Tibial nerve (tissue), 4 donors: ENCODE measurements at regions not wholly inside any gene's neighbourhood (a gene's known extent, or its start where the extent isn't known, plus 50 kb on each side); places are given as distances from the start of the nearest gene placed in this dataset.

Source experiments
- EP300 ChIP-seq, 2 donors: sonication (generic); formaldehyde crosslinking; IDR thresholded peaks; one replicate each; pipeline ENCODE4 v1.6.1; 2017; ENCODE audit warnings: antibody characterized with exemption in 2 of 2, mild to moderate bottlenecking in 1 of 2
- POLR2A ChIP-seq, 2 donors: fragments of 450-650 bp; IDR thresholded peaks; one replicate each; pipeline ENCODE4 v1.6.1; 2017; ENCODE audit warnings: antibody characterized with exemption in 2 of 2, mild to moderate bottlenecking in 2 of 2, moderate library complexity in 2 of 2
- TF ChIP-seq, protein P1 (sequence below), 5 experiments: fragments of 200-600 bp in 3 of 5; fragments of 450-650 bp in 2 of 5; sonication (generic) in 3 of 5; IDR thresholded peaks; one replicate each; pipeline ENCODE4 v1.5.1; 2016 to 2019; ENCODE audit warnings: antibody characterized with exemption in 5 of 5, mild to moderate bottlenecking in 3 of 5, moderate library complexity in 2 of 5

- TF ChIP-seq, protein P1, sequence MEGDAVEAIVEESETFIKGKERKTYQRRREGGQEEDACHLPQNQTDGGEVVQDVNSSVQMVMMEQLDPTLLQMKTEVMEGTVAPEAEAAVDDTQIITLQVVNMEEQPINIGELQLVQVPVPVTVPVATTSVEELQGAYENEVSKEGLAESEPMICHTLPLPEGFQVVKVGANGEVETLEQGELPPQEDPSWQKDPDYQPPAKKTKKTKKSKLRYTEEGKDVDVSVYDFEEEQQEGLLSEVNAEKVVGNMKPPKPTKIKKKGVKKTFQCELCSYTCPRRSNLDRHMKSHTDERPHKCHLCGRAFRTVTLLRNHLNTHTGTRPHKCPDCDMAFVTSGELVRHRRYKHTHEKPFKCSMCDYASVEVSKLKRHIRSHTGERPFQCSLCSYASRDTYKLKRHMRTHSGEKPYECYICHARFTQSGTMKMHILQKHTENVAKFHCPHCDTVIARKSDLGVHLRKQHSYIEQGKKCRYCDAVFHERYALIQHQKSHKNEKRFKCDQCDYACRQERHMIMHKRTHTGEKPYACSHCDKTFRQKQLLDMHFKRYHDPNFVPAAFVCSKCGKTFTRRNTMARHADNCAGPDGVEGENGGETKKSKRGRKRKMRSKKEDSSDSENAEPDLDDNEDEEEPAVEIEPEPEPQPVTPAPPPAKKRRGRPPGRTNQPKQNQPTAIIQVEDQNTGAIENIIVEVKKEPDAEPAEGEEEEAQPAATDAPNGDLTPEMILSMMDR (IDR thresholded peaks at IDR 0.05): no peak
- TF ChIP-seq EP300 (IDR thresholded peaks at IDR 0.05): no peak
- TF ChIP-seq POLR2A (IDR thresholded peaks at IDR 0.05): no peak
Measured at GRCh38 chr6:49151033-49151432, 312.0 kb downstream of the MMUT start.
